ENCODE measurements at regions not wholly inside any gene's neighbourhood (a gene's known extent, or its start where the extent isn't known, plus 50 kb on each side); places are given as distances from the start of the nearest gene placed in this dataset.
"Not testable (repeated sequence)": the region's sequence is repeated elsewhere in the genome, so short reads cannot be mapped to it uniquely, and the experiment has no call there.

DNA sequence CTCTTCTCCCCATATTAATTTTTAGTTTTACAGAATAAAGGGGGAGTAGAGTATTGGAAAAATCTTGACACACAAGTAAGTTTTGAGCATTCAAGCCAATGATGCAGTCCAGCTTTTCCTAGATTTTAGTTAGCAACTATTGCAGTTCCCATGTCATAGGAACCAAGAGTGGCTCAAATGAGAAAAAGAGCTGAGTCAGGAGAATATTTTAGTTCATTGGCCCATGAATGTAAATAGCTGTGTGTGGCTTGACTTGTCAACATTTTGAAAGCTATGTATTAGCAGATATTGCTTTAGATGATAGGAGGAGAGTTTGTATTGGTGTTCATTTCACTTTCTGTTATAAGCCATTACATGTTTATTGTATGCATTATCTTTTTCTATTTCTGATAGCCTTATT is 853.7 kb downstream of the PLOD2 start:
- FAIRE-seq: no peak
- DNase-seq (ENCODE audit: insufficient read length, low spot score): no peak
- TF ChIP-seq SPI1 (IDR thresholded peaks at IDR 0.05; ENCODE audit: low read depth, low read length): no peak
- no peak for TF ChIP-seq POU2F2 (IDR thresholded peaks at IDR 0.05; ENCODE audit: low read depth, low read length)
- no peak for TF ChIP-seq POLR2AphosphoS5 (IDR thresholded peaks at IDR 0.05; ENCODE audit: low read depth, low read length)
- no peak for TF ChIP-seq PAX5 (IDR thresholded peaks at IDR 0.05; ENCODE audit: insufficient read depth, low read length, severe bottlenecking)
- TF ChIP-seq TAF1 (IDR thresholded peaks at IDR 0.05; ENCODE audit: low read depth, low read length): no peak
- no peak for TF ChIP-seq POLR2A (IDR thresholded peaks at IDR 0.05; ENCODE audit: low read depth, low read length)

GRCh38 chr3:145313751-145314150 is 847.2 kb downstream of the PLOD2 start:
- FAIRE-seq (no peak), DNase-seq (ENCODE audit: insufficient read length, low spot score) (no peak)
- TF ChIP-seq PAX5 (IDR thresholded peaks at IDR 0.05; ENCODE audit: insufficient read depth, low read length, severe bottlenecking): no peak
- no peak for TF ChIP-seq POU2F2 (IDR thresholded peaks at IDR 0.05; ENCODE audit: low read depth, low read length)
- no peak for TF ChIP-seq TAF1 (IDR thresholded peaks at IDR 0.05; ENCODE audit: low read depth, low read length)
- no peak for TF ChIP-seq POLR2A (IDR thresholded peaks at IDR 0.05; ENCODE audit: low read depth, low read length)
- TF ChIP-seq SPI1 (IDR thresholded peaks at IDR 0.05; ENCODE audit: low read depth, low read length): no peak
- no peak for TF ChIP-seq POLR2AphosphoS5 (IDR thresholded peaks at IDR 0.05; ENCODE audit: low read depth, low read length)

DNA sequence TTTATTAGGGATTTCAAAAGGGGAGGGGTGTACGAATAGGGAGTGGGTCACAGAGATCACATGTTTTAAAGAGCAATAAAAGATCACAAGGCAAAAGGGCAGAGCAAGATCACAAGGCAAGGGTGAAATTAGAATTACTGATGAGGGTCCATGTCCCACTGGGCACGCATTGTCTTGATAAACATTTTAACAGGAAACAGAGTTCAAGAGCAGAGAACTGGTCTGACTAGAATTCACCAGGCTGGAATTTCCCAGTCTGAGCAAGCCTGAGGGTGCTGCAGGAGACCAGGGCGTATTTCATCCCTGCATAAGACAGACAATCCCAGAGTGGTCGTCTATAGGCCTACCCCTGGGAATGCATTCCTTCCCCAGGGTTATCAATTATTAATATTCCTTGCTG is 844.7 kb downstream of the PLOD2 start:
- not testable (repeated sequence) for FAIRE-seq; DNase-seq (ENCODE audit: insufficient read length, low spot score)

GRCh38 chr3:145326666-145327065 is 834.3 kb downstream of the PLOD2 start:
- no peak for DNase-seq (ENCODE audit: insufficient read length, low spot score)
- FAIRE-seq: no peak
- TF ChIP-seq PAX5 (IDR thresholded peaks at IDR 0.05; ENCODE audit: insufficient read depth, low read length, severe bottlenecking) (no peak), POLR2A (IDR thresholded peaks at IDR 0.05; ENCODE audit: low read depth, low read length) (no peak), POU2F2 (IDR thresholded peaks at IDR 0.05; ENCODE audit: low read depth, low read length) (no peak), SPI1 (IDR thresholded peaks at IDR 0.05; ENCODE audit: low read depth, low read length) (no peak), TAF1 (IDR thresholded peaks at IDR 0.05; ENCODE audit: low read depth, low read length) (no peak), POLR2AphosphoS5 (IDR thresholded peaks at IDR 0.05; ENCODE audit: low read depth, low read length) (no peak)

- not testable (repeated sequence) for DNase-seq (ENCODE audit: insufficient read length, low spot score); FAIRE-seq
Observed at GRCh38 chr3:145333427-145333826, 827.6 kb downstream of the PLOD2 start.

- FAIRE-seq (no peak), DNase-seq (ENCODE audit: insufficient read length, low spot score) (no peak)
- no peak for TF ChIP-seq PAX5 (IDR thresholded peaks at IDR 0.05; ENCODE audit: insufficient read depth, low read length, severe bottlenecking)
- no peak for TF ChIP-seq POU2F2 (IDR thresholded peaks at IDR 0.05; ENCODE audit: low read depth, low read length)
- TF ChIP-seq TAF1 (IDR thresholded peaks at IDR 0.05; ENCODE audit: low read depth, low read length): no peak
- no peak for TF ChIP-seq POLR2A (IDR thresholded peaks at IDR 0.05; ENCODE audit: low read depth, low read length)
- no peak for TF ChIP-seq POLR2AphosphoS5 (IDR thresholded peaks at IDR 0.05; ENCODE audit: low read depth, low read length)
- no peak for TF ChIP-seq SPI1 (IDR thresholded peaks at IDR 0.05; ENCODE audit: low read depth, low read length)
Observed at GRCh38 chr3:145333931-145334330, 827.1 kb downstream of the PLOD2 start.

DNA sequence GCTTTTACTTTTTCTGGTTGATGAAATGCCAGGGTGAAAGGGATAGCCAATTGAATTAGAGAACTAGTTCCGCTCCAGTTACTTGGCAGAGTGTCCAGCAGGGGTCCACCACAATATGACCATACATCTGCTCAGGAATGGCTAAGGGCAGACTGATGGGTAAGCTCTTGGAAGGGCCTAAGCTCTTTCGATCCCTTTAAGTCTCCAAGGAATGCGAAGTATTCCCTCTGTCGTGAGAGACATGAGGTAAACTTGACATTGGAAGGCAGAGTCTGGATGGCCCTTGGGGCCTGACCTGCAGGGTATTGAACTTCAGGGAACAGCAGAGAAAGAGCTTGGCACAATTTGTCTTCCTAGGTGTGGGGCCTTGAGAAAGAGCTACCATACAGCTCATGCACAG is 805.8 kb downstream of the PLOD2 start:
- no peak for TF ChIP-seq POLR2A (IDR thresholded peaks at IDR 0.05; ENCODE audit: low read depth, low read length)
- TF ChIP-seq PAX5 (IDR thresholded peaks at IDR 0.05; ENCODE audit: insufficient read depth, low read length, severe bottlenecking): no peak
- TF ChIP-seq POU2F2 (IDR thresholded peaks at IDR 0.05; ENCODE audit: low read depth, low read length): no peak
- no peak for TF ChIP-seq TAF1 (IDR thresholded peaks at IDR 0.05; ENCODE audit: low read depth, low read length)
- TF ChIP-seq SPI1 (IDR thresholded peaks at IDR 0.05; ENCODE audit: low read depth, low read length): no peak
- FAIRE-seq (no peak), DNase-seq (ENCODE audit: insufficient read length, low spot score) (no peak)

DNA sequence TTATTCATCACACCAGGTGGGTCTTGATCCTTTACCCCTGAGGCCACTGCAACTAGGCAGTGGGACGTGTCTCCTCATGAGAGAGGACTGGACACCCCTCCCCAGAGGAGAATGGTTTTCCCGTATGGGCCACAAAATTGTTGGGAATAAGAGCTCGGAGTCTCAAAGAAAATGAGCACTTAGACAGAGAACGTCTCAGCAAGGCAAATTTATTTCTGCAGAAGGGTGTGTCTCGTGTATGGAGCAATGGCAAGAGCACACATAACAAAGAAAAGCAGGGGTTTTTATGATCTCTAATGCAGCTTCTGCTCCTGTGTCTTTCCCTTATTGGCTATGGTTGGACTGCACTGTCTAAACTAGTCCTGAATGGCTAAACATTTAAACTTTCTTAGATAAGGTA is 803.5 kb downstream of the PLOD2 start:
- no peak for DNase-seq (ENCODE audit: insufficient read length, low spot score)
- TF ChIP-seq TAF1 (IDR thresholded peaks at IDR 0.05; ENCODE audit: low read depth, low read length) (no peak), PAX5 (IDR thresholded peaks at IDR 0.05; ENCODE audit: insufficient read depth, low read length, severe bottlenecking) (no peak), POLR2AphosphoS5 (IDR thresholded peaks at IDR 0.05; ENCODE audit: low read depth, low read length) (no peak), POU2F2 (IDR thresholded peaks at IDR 0.05; ENCODE audit: low read depth, low read length) (no peak), SPI1 (IDR thresholded peaks at IDR 0.05; ENCODE audit: low read depth, low read length) (no peak), POLR2A (IDR thresholded peaks at IDR 0.05; ENCODE audit: low read depth, low read length) (no peak)
- no peak for FAIRE-seq

GRCh38 chr3:145359040-145359439 is 801.9 kb downstream of the PLOD2 start:
- DNase-seq (ENCODE audit: insufficient read length, low spot score) (no peak), FAIRE-seq (no peak)
- TF ChIP-seq POLR2A (IDR thresholded peaks at IDR 0.05; ENCODE audit: low read depth, low read length): no peak
- no peak for TF ChIP-seq SPI1 (IDR thresholded peaks at IDR 0.05; ENCODE audit: low read depth, low read length)
- no peak for TF ChIP-seq POU2F2 (IDR thresholded peaks at IDR 0.05; ENCODE audit: low read depth, low read length)
- no peak for TF ChIP-seq POLR2AphosphoS5 (IDR thresholded peaks at IDR 0.05; ENCODE audit: low read depth, low read length)
- TF ChIP-seq PAX5 (IDR thresholded peaks at IDR 0.05; ENCODE audit: insufficient read depth, low read length, severe bottlenecking): no peak
- no peak for TF ChIP-seq TAF1 (IDR thresholded peaks at IDR 0.05; ENCODE audit: low read depth, low read length)

GRCh38 chr3:145368748-145369147 is 792.2 kb downstream of the PLOD2 start:
- no peak for TF ChIP-seq POU2F2 (IDR thresholded peaks at IDR 0.05; ENCODE audit: low read depth, low read length)
- no peak for DNase-seq (ENCODE audit: insufficient read length, low spot score)
- FAIRE-seq: no peak

DNA sequence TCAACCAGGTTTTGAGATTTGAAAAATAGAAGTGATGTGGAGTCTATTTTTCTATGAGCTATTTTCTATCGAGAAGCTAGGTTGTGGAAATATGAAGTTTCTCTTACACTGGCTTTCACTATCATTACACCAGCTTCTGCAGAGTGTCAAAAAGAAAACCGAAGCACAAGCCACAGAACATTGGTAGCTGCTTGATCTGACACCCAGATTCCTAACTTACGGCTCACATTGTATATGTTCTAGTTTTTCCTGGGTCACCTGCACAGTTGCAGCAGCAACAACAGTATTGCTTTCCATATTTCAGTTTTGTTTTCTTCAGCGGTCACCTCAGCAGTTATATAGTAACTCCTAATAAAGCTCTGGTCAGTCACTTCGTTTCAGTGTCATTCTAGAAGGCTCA is 790.1 kb downstream of the PLOD2 start:
- no peak for FAIRE-seq
- no peak for DNase-seq (ENCODE audit: insufficient read length, low spot score)
- TF ChIP-seq PAX5 (IDR thresholded peaks at IDR 0.05; ENCODE audit: insufficient read depth, low read length, severe bottlenecking) (no peak), POLR2AphosphoS5 (IDR thresholded peaks at IDR 0.05; ENCODE audit: low read depth, low read length) (no peak), POLR2A (IDR thresholded peaks at IDR 0.05; ENCODE audit: low read depth, low read length) (no peak), TAF1 (IDR thresholded peaks at IDR 0.05; ENCODE audit: low read depth, low read length) (no peak), SPI1 (IDR thresholded peaks at IDR 0.05; ENCODE audit: low read depth, low read length) (no peak), POU2F2 (IDR thresholded peaks at IDR 0.05; ENCODE audit: low read depth, low read length) (no peak)

All from GM12891 (cell line).